DND-41 (cell line): ENCODE measurements at regions not wholly inside any gene's neighbourhood (a gene's known extent, or its start where the extent isn't known, plus 50 kb on each side); places are given as distances from the start of the nearest gene placed in this dataset.

ENCODE experiments used
- ATAC-seq: fragments of 200-7000 bp; cut with Tn5 transposase; 3 replicates; pipeline ENCODE4 v1.9.1; 2021; ENCODE audit warnings: low read depth; ENCODE audit not compliant: insufficient read depth
- DNase-seq: peaks from one replicate; pipeline ENCODE4 v3.0.0-alpha.2; 2020
- H2AFZ ChIP-seq: 2 replicates; pipeline ENCODE4 v1.6.0; 2012; ENCODE audit warnings: low read depth, low read length
- H3K27ac ChIP-seq: 2 replicates; pipeline ENCODE4 v1.5.1; 2012; ENCODE audit warnings: low read length, inconsistent platforms
- H3K27me3 ChIP-seq: fragments of 200-600 bp; sonication (generic); 2 replicates; pipeline ENCODE4 v1.6.0; 2012; ENCODE audit warnings: low read length, mild to moderate bottlenecking, inconsistent platforms; ENCODE audit not compliant: insufficient read depth, poor library complexity
- H3K36me3 ChIP-seq: 2 replicates; pipeline ENCODE4 v1.5.1; 2012; ENCODE audit warnings: low read length, inconsistent platforms; ENCODE audit not compliant: insufficient read depth
- H3K4me1 ChIP-seq: 2 replicates; pipeline ENCODE4 v1.5.1; 2012; ENCODE audit warnings: mild to moderate bottlenecking, low read length; ENCODE audit not compliant: insufficient read depth
- H3K4me2 ChIP-seq: 2 replicates; pipeline ENCODE4 v1.6.0; 2012; ENCODE audit warnings: mild to moderate bottlenecking, moderate library complexity, low read length, inconsistent platforms; ENCODE audit not compliant: insufficient read depth
- H3K4me3 ChIP-seq, 2 experiments: fragments of 200-600 bp in 1 of 2; shearing (Covaris generic) in 1 of 2; 2 replicates each; pipeline ENCODE4 v1.5.1; 2012 to 2016; ENCODE audit warnings: inconsistent platforms in 2 of 2, low read length in 2 of 2, mild to moderate bottlenecking in 2 of 2, low read depth in 1 of 2, moderate library complexity in 1 of 2
- H3K79me2 ChIP-seq: 2 replicates; pipeline ENCODE4 v1.6.0; 2012; ENCODE audit warnings: low read length, inconsistent platforms; ENCODE audit not compliant: insufficient read depth
- H3K9ac ChIP-seq: 2 replicates; pipeline ENCODE4 v1.6.0; 2012; ENCODE audit warnings: low read depth, mild to moderate bottlenecking, inconsistent platforms, low read length, moderate library complexity
- H3K9me3 ChIP-seq: 2 replicates; pipeline ENCODE4 v1.5.1; 2012; ENCODE audit warnings: low read length, moderate library complexity, mild to moderate bottlenecking, inconsistent platforms; ENCODE audit not compliant: insufficient read depth, severe bottlenecking
- H4K20me1 ChIP-seq: 2 replicates; pipeline ENCODE4 v1.6.0; 2012; ENCODE audit warnings: low read length; ENCODE audit not compliant: insufficient read depth
- CTCF ChIP-seq: IDR thresholded peaks from 2 replicates; pipeline ENCODE4 v1.5.1; 2012; ENCODE audit warnings: borderline replicate concordance, low read length, moderate library complexity, mild to moderate bottlenecking; ENCODE audit not compliant: poor library complexity, severe bottlenecking; ENCODE audit errors: extremely low read depth
- EZH2 ChIP-seq: IDR thresholded peaks from 3 replicates; pipeline ENCODE4 v1.6.1; 2012; ENCODE audit warnings: borderline replicate concordance, low read depth, mild to moderate bottlenecking, moderate library complexity, low read length, inconsistent platforms; ENCODE audit not compliant: severe bottlenecking

- H3K9ac ChIP-seq, result no peak overlapping the region
- TF ChIP-seq CTCF (no peak), EZH2 (no peak)
- H4K20me1 ChIP-seq, result no peaks in the 10 kb centered on the region
- no peak overlapping the region for H3K27ac ChIP-seq
- no peaks in the 10 kb centered on the region for H3K79me2 ChIP-seq
- H3K4me2 ChIP-seq, result no peak overlapping the region
- H3K4me1 ChIP-seq, result no peaks in the 10 kb centered on the region
- no peak overlapping the region for H2AFZ ChIP-seq
- ATAC-seq, result no peak
- no peak overlapping the region for H3K4me3 ChIP-seq
- H3K9me3 ChIP-seq, result no peaks in the 10 kb centered on the region
- no peaks in the 10 kb centered on the region for H3K27me3 ChIP-seq
- DNase-seq, result no peak
- H3K36me3 ChIP-seq, result no peaks in the 10 kb centered on the region
Observed at GRCh38 chr4:18535948-18536347, 514.4 kb upstream of the LCORL start.

- DNase-seq (no peak), ATAC-seq (no peak)
- H2AFZ ChIP-seq, result no peak overlapping the region
- H3K27me3 ChIP-seq, result no peaks in the 10 kb centered on the region
- H4K20me1 ChIP-seq, result no peaks in the 10 kb centered on the region
- H3K4me3 ChIP-seq, result no peak overlapping the region
- TF ChIP-seq EZH2 (no peak), CTCF (no peak)
- H3K27ac ChIP-seq, result no peak overlapping the region
- H3K9ac ChIP-seq, result no peak overlapping the region
- H3K36me3 ChIP-seq, result no peaks in the 10 kb centered on the region
- no peak overlapping the region for H3K4me2 ChIP-seq
- no peaks in the 10 kb centered on the region for H3K79me2 ChIP-seq
- H3K9me3 ChIP-seq, result no peaks in the 10 kb centered on the region
- H3K4me1 ChIP-seq, result no peaks in the 10 kb centered on the region
Observed at GRCh38 chr4:18533262-18533775, 511.8 kb upstream of the LCORL start.

- no peaks in the 10 kb centered on the region for H3K79me2 ChIP-seq
- H4K20me1 ChIP-seq, result no peaks in the 10 kb centered on the region
- DNase-seq (no peak), ATAC-seq (no peak)
- H3K4me3 ChIP-seq, result no peak overlapping the region
- H3K9me3 ChIP-seq, result no peaks in the 10 kb centered on the region
- no peak overlapping the region for H3K4me2 ChIP-seq
- no peaks in the 10 kb centered on the region for H3K4me1 ChIP-seq
- no peak overlapping the region for H3K9ac ChIP-seq
- no peak overlapping the region for H2AFZ ChIP-seq
- no peak overlapping the region for H3K27ac ChIP-seq
- no peaks in the 10 kb centered on the region for H3K27me3 ChIP-seq
- TF ChIP-seq EZH2, result no peak
- no peak for TF ChIP-seq CTCF
- H3K36me3 ChIP-seq, result no peaks in the 10 kb centered on the region
Observed at GRCh38 chr4:18531731-18532130, 510.2 kb upstream of the LCORL start.

- Histone ChIP-seq H3K9ac (no peak overlapping the region), H3K36me3 (no peaks in the 10 kb centered on the region), H3K27ac (no peak overlapping the region), H3K4me3 (no peak overlapping the region), H3K4me1 (no peaks in the 10 kb centered on the region), H3K79me2 (no peaks in the 10 kb centered on the region), H4K20me1 (no peaks in the 10 kb centered on the region), H2AFZ (no peak overlapping the region), H3K4me2 (no peak overlapping the region), H3K27me3 (no peaks in the 10 kb centered on the region), H3K9me3 (no peaks in the 10 kb centered on the region)
- no peak for ATAC-seq
- no peak for DNase-seq
- TF ChIP-seq CTCF, result no peak
- no peak for TF ChIP-seq EZH2
Observed at GRCh38 chr4:18529482-18529881, 507.9 kb upstream of the LCORL start.
